Heart right ventricle (tissue), 16 donors: ENCODE measurements at regions not wholly inside any gene's neighbourhood (a gene's known extent, or its start where the extent isn't known, plus 50 kb on each side); places are given as distances from the start of the nearest gene placed in this dataset.
"Not testable (repeated sequence)": the region's sequence is repeated elsewhere in the genome, so short reads cannot be mapped to it uniquely, and the experiment has no call there.

Source experiments
- ATAC-seq, 8 donors: fragments of 200-7000 bp; cut with Tn5 transposase; one replicate each; pipeline ENCODE4 v1.9.1; 2020; ENCODE audit warnings: mild to moderate bottlenecking in 8 of 8, moderate library complexity in 8 of 8, moderate number of reproducible peaks in 1 of 8
- DNase-seq, 2 donors: peaks; one replicate each; pipeline ENCODE4 v3.0.0-alpha.2; 2020
- H3K27ac ChIP-seq, 10 donors: fragments of 200-600 bp; sonication (generic) in 2 of 10; one replicate each; pipeline versions ENCODE4 v1.5.0 to v1.8.0; 2020 to 2022; ENCODE audit warnings: mild to moderate bottlenecking in 3 of 10
- H3K27me3 ChIP-seq, 7 donors: fragments of 200-600 bp; one replicate each; pipeline ENCODE4 v1.8.0; 2021 to 2022; ENCODE audit warnings: mild to moderate bottlenecking in 2 of 7
- H3K36me3 ChIP-seq, 9 donors: fragments of 200-600 bp; sonication (generic) in 1 of 9; one replicate each; pipeline versions ENCODE4 v1.5.0 to v1.8.0; 2020 to 2022; ENCODE audit warnings: mild to moderate bottlenecking in 2 of 9
- H3K4me1 ChIP-seq, 9 donors: fragments of 200-600 bp; sonication (generic) in 1 of 9; one replicate each; pipeline versions ENCODE4 v1.5.0 to v1.8.0; 2020 to 2022; ENCODE audit warnings: mild to moderate bottlenecking in 4 of 9
- H3K4me3 ChIP-seq, 10 donors: fragments of 200-600 bp; sonication (generic) in 2 of 10; one replicate each; pipeline versions ENCODE4 v1.5.0 to v1.8.0; 2020 to 2022; ENCODE audit warnings: mild to moderate bottlenecking in 7 of 10, moderate library complexity in 2 of 10
- H3K9me3 ChIP-seq, 11 donors: fragments of 200-600 bp in 10 of 11; sonication (generic) in 2 of 11; one replicate each; pipeline versions ENCODE4 v1.5.0 to v1.8.0; 2013 to 2022; ENCODE audit warnings: mild to moderate bottlenecking in 2 of 11, control low read depth in 1 of 11, moderate library complexity in 1 of 11
- CTCF ChIP-seq, 9 donors: fragments of 200-600 bp; sonication (generic) in 2 of 9; IDR thresholded peaks; one replicate each; pipeline versions ENCODE4 v1.5.0 to v1.8.0; 2021 to 2022; ENCODE audit warnings: antibody characterized with exemption in 9 of 9, mild to moderate bottlenecking in 5 of 9, moderate library complexity in 1 of 9
- WGBS, 2 donors: extraction: QIAGEN DNeasy Blood & Tissue Kit; methylation state at CpG; one replicate each; pipeline ENCODE4 v1.1.7; 2013; ENCODE audit warnings: inconsistent platforms in 1 of 2; 5-methylcytosine and 5-hydroxymethylcytosine counted together
- intact Hi-C, 10 donors: fragments of 100-400 bp; cut with DNase I; formaldehyde crosslinking; loops; one replicate each; pipeline versions ENCODE4 v1.11.1 to v1.14.2; 2022
- donor health status: Arrhythmogenic right ventricular cardiomyopathy.
- donor health status: ischemic (EF 13 %, LVEDD 7.1; RV severe dilation, severe dysfunction).
- donor health status: healthy with polysubstance abuse.
- donor health status: DM: no; HTN: yes; CAD: no.
- donor health status: DM: no; HTN: no; CAD: no.
- donor health status: ischemic (EF 25% LVEDD 6.9; RV normal size, moderate dysfunction).
- donor health status: ischemic (EF 25% LVEDD 5.7; RV mildly dilated, moderate dysfunction).
- donor health status: healthy.
- donor health status: DM: yes; HTN: yes; CAD: no.
- donor health status: Ischemic cardiomyopathy.
- donor health status: ischemic (EF 35%, LVEDD 5.7; RV mildly dilated, moderate dysfunction).
- donor health status: nonischemic (EF 11% LVEDD 7.7; RV severe dilation, severe dysfunction).
- donor health status: DM: yes; HTN: yes; CAD: no.
- donor health status: PGD.
- donor health status: ischemic (EF 29% LVEDD 5.4; RV normal size, mild dysfunction).
- donor health status: nonischemic (EF 23%, LVEDD 6.1; RV moderate dilation, normal function).

GRCh38 chr12:28781671-28782652 is 367.1 kb upstream of the FAR2 start:
- Histone ChIP-seq H3K36me3 (no peaks in the 10 kb centered on the region), H3K4me3 (no peak overlapping the region), H3K9me3 (no peaks in the 10 kb centered on the region), H3K27me3 (no peaks in the 10 kb centered on the region), H3K4me1 (peaks cover 0 to 24% (median 0%) of the 10 kb centered on the region in 9 donors), H3K27ac (peak overlapping the region in 2 of 10 donors; percentile 23 to 62)
- DNase-seq = peak in 1 of 2 donors; percentile 50
- TF ChIP-seq CTCF (IDR thresholded peaks at IDR 0.05) = no peak
- intact Hi-C loops = no loop called here
- ATAC-seq = peak in 6 of 8 donors; percentile 23 to 96 (median 88)
- 45 to 52% methylated on average over 10 of the region's 10 CpGs for WGBS, 2 donors

- no peak for TF ChIP-seq CTCF (IDR thresholded peaks at IDR 0.05)
Measured at GRCh38 chr12:28782812-28783211, 366.3 kb upstream of the FAR2 start.

GRCh38 chr12:28787151-28787550 is 361.9 kb upstream of the FAR2 start:
- intact Hi-C loops = no loop called here
- DNase-seq (no peak), ATAC-seq (no peak)
- H3K9me3 ChIP-seq = no peaks in the 10 kb centered on the region
- H3K4me1 ChIP-seq = peaks cover 0 to 12% (median 0%) of the 10 kb centered on the region in 9 donors
- 80 to 84% methylated on average over 2 of the region's 2 CpGs for WGBS, 2 donors
- no peaks in the 10 kb centered on the region for H3K27me3 ChIP-seq
- no peak overlapping the region for H3K4me3 ChIP-seq
- no peaks in the 10 kb centered on the region for H3K36me3 ChIP-seq
- no peak overlapping the region for H3K27ac ChIP-seq
- no peak for TF ChIP-seq CTCF (IDR thresholded peaks at IDR 0.05)

More at GRCh38 chr12:28782812-28783211, 366.3 kb upstream of the FAR2 start:
- Histone ChIP-seq H3K36me3 (no peaks in the 10 kb centered on the region), H3K9me3 (no peaks in the 10 kb centered on the region), H3K4me3 (no peak overlapping the region), H3K27ac (no peak overlapping the region), H3K27me3 (no peaks in the 10 kb centered on the region), H3K4me1 (peaks cover 0 to 24% (median 0%) of the 10 kb centered on the region in 9 donors)
- DNase-seq (no peak), ATAC-seq (no peak)
- intact Hi-C loops = no loop called here
- 93 to 94% methylated on average over 1 of the region's 1 CpG for WGBS, 2 donors

GRCh38 chr12:28788256-28788655 is 360.8 kb upstream of the FAR2 start:
- intact Hi-C loops, H3K36me3 ChIP-seq, DNase-seq, H3K9me3 ChIP-seq, H3K27me3 ChIP-seq, ATAC-seq, H3K27ac ChIP-seq, H3K4me3 ChIP-seq, H3K4me1 ChIP-seq: not testable (repeated sequence)
